ENCODE measurements at regions not wholly inside any gene's neighbourhood (a gene's known extent, or its start where the extent isn't known, plus 50 kb on each side); places are given as distances from the start of the nearest gene placed in this dataset.

DNA sequence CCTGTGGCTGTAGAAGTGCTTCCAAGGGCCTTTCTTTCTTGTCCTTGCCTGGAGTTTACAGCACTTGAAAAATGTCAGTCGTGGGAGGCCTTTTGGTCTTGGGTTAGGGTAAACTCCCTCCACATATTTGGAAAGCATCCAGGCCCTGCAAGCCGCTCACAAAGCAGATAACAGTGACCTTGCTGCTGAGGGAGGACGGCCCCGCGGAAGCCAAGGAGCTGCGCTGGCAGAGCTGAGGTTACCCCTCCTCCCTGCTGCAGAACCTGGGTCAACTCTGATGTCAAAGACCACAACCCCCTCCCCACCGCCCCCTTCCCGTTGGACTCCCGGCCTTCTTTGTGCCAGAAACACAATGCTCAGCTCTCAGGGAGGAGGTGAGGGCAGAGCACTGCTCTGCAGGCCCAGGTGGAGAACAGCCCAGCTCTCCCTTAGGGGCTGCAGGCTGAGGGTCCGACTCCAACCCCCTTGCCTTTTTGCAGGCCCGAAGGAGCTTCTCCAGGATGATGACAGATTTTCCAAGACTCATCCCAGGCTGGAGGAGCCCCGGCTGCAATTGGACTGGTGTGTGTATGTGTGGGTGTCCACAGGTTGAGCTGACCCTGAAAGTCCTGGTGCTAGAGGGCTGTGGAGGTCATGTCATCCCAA lies 957.6 kb upstream of the ZNF722 start:
- H3K27me3 ChIP-seq, result no peaks in the 10 kb centered on the region
- intact Hi-C loops (cut with DNase I; ENCODE audit: low total_unique reads), result no loop called here
- H3K36me3 ChIP-seq, result no peaks in the 10 kb centered on the region
- H3K27ac ChIP-seq, result no peak overlapping the region
- H3K4me1 ChIP-seq, result no peaks in the 10 kb centered on the region
- no peak for DNase-seq
- no peak overlapping the region for H3K4me3 ChIP-seq
- no peaks in the 10 kb centered on the region for H3K9me3 ChIP-seq
- in situ Hi-C loops (cut with MboI; ENCODE audit: low pct_ligation_motif_present in 1 of 4, low pct_unique_long_range_greater_than_20kb in 1 of 4, low sequenced_read_pairs in 3 of 4), result no loop called here
- TF ChIP-seq EP300 (IDR thresholded peaks at IDR 0.05; ENCODE audit: low read depth) (no peak), POLR2A (IDR thresholded peaks at IDR 0.05) (no peak), POLR2AphosphoS5 (IDR thresholded peaks at IDR 0.05) (no peak)
- TF ChIP-seq, protein P1, sequence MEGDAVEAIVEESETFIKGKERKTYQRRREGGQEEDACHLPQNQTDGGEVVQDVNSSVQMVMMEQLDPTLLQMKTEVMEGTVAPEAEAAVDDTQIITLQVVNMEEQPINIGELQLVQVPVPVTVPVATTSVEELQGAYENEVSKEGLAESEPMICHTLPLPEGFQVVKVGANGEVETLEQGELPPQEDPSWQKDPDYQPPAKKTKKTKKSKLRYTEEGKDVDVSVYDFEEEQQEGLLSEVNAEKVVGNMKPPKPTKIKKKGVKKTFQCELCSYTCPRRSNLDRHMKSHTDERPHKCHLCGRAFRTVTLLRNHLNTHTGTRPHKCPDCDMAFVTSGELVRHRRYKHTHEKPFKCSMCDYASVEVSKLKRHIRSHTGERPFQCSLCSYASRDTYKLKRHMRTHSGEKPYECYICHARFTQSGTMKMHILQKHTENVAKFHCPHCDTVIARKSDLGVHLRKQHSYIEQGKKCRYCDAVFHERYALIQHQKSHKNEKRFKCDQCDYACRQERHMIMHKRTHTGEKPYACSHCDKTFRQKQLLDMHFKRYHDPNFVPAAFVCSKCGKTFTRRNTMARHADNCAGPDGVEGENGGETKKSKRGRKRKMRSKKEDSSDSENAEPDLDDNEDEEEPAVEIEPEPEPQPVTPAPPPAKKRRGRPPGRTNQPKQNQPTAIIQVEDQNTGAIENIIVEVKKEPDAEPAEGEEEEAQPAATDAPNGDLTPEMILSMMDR (IDR thresholded peaks at IDR 0.05), result no peak
- WGBS, 2 donors (ENCODE audit: low coverage in 1 of 2), result 85 to 100% methylated on average over 1 to 12 of the region's 12 CpGs

DNA sequence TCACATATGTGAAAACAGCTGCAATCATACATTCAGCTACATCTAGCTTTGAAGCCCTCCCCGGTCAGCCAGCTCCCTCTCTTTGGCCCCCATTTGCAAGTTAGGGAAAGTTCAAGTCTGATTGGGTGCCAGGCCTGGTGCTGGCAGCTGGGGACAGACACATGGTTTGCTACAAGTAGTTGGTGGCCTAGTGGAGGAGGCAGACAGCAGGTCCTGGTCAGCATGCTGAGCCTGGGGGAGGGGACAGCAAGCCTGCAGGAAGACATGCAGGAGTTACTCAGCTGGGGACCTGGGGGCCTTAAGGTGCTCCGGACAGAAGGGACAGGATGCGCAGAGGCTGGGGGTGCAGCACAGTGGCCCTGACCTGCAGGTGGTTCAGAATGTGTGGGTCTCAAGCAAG lies 956.9 kb upstream of the ZNF722 start:
- Histone ChIP-seq H3K36me3 (no peaks in the 10 kb centered on the region), H3K4me3 (no peak overlapping the region), H3K9me3 (no peaks in the 10 kb centered on the region), H3K27ac (no peak overlapping the region), H3K4me1 (no peaks in the 10 kb centered on the region), H3K27me3 (no peaks in the 10 kb centered on the region)
- in situ Hi-C loops (cut with MboI; ENCODE audit: low pct_ligation_motif_present in 1 of 4, low pct_unique_long_range_greater_than_20kb in 1 of 4, low sequenced_read_pairs in 3 of 4), result no loop called here
- 90 to 100% methylated on average over 2 to 3 of the region's 3 CpGs for WGBS, 2 donors (ENCODE audit: low coverage in 1 of 2)
- TF ChIP-seq, protein P1 (IDR thresholded peaks at IDR 0.05), result no peak
- TF ChIP-seq POLR2A (IDR thresholded peaks at IDR 0.05) (no peak), POLR2AphosphoS5 (IDR thresholded peaks at IDR 0.05) (no peak), EP300 (IDR thresholded peaks at IDR 0.05; ENCODE audit: low read depth) (no peak)
- intact Hi-C loops (cut with DNase I; ENCODE audit: low total_unique reads), result no loop called here
- no peak for DNase-seq

DNA sequence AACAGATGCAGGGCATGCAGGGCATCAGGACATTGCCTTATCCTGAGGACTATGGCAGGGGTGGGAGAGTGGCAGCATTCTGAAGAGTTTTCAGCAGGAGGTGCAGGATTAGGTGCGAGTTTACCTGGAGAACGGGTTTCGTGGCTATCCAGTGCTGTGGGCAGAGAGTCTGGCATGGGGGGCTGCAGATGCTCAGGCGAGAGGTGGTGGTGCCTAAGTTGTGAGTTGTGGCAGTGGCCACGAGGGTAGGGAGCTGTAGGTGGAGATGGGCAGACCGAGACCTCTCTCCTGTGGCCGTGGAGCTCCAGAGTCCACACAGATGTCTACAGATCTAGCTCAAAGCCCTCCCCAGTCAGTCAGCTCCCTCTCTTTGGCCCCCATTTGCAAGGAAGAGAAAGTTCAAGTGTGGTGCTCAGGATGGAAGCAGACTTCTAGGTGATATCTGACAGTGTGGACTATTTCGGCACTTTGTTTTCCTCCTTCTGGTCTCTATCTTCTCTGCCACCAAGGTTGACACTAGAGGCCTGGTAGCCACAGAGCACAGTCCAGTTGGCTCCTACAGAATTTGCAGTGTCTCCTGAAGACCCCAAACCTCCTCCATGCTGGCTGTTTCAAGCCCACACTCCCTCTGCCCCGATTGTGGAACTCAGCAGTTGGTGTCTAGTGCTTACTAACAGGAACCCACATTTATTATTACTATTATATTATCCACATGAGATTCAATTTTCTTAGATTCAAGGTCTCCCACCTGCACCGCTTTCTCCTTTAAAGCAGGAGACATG lies 955.7 kb upstream of the ZNF722 start:
- no peak overlapping the region for H3K4me3 ChIP-seq
- no peaks in the 10 kb centered on the region for H3K9me3 ChIP-seq
- H3K36me3 ChIP-seq, result no peaks in the 10 kb centered on the region
- H3K27me3 ChIP-seq, result no peaks in the 10 kb centered on the region
- DNase-seq, result no peak
- TF ChIP-seq, protein P1 (IDR thresholded peaks at IDR 0.05), result no peak
- no peak for TF ChIP-seq EP300 (IDR thresholded peaks at IDR 0.05; ENCODE audit: low read depth)
- TF ChIP-seq POLR2AphosphoS5 (IDR thresholded peaks at IDR 0.05), result no peak
- no peak for TF ChIP-seq POLR2A (IDR thresholded peaks at IDR 0.05)
- no peak overlapping the region for H3K27ac ChIP-seq
- in situ Hi-C loops (cut with MboI; ENCODE audit: low pct_ligation_motif_present in 1 of 4, low pct_unique_long_range_greater_than_20kb in 1 of 4, low sequenced_read_pairs in 3 of 4) (no loop called here), intact Hi-C loops (cut with DNase I; ENCODE audit: low total_unique reads) (no loop called here)
- 59 to 69% methylated on average over 6 to 10 of the region's 10 CpGs for WGBS, 2 donors (ENCODE audit: low coverage in 1 of 2)
- no peaks in the 10 kb centered on the region for H3K4me1 ChIP-seq

DNA sequence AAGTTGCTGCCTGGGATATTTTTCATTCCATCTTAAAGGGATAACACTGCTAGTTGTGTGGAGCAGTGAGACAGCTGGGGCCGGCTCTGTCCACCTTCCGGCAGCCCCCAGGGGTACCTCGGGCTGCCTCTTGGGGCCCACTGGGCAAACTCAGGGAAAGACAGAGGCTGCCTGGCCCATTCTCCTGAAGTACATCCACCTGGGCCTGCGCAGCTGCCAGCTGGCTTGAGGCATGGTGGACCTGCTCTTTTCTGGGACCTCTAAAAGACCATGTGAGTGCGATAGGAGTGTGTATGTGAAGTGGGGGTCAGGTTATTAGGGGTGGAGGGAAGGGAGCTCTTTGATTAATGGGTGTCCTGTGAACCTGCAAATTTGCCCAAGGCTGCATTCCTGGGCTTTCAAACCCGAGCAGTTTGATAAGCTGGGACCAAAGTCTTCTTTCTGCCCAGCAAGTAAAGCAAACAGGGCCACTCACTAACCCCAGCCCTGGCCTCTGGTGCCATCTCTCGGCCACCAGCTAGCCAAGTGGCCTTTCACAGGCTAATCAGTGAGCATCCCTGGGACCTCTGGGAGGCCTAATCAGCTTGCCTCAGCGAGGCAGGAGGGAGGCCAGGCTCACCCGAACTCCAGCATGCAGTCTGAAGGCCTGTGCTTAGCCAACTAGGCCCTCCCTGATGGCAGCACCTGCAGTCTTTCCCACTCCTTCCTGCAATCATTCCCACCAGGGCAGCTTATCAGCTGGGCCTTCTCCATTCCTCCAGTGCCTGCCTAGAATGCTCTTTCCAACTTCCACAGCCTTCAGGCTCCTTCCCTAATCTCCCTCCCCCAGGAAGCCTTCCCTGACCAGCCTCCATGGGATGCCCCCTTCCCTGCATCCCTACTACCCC lies 954.7 kb upstream of the ZNF722 start:
- intact Hi-C loops (cut with DNase I; ENCODE audit: low total_unique reads), result no loop called here
- Histone ChIP-seq H3K4me3 (no peak overlapping the region), H3K9me3 (no peaks in the 10 kb centered on the region), H3K36me3 (no peaks in the 10 kb centered on the region), H3K27ac (no peak overlapping the region), H3K4me1 (no peaks in the 10 kb centered on the region), H3K27me3 (no peaks in the 10 kb centered on the region)
- 52 to 84% methylated on average over 4 to 9 of the region's 9 CpGs for WGBS, 2 donors (ENCODE audit: low coverage in 1 of 2)
- no peak for DNase-seq
- no peak for TF ChIP-seq POLR2AphosphoS5 (IDR thresholded peaks at IDR 0.05)
- TF ChIP-seq EP300 (IDR thresholded peaks at IDR 0.05; ENCODE audit: low read depth), result no peak
- TF ChIP-seq, protein P1 (IDR thresholded peaks at IDR 0.05), result no peak
- TF ChIP-seq POLR2A (IDR thresholded peaks at IDR 0.05), result no peak
- in situ Hi-C loops (cut with MboI; ENCODE audit: low pct_ligation_motif_present in 1 of 4, low pct_unique_long_range_greater_than_20kb in 1 of 4, low sequenced_read_pairs in 3 of 4), result no loop called here
